ENCODE measurements at regions not wholly inside any gene's neighbourhood (a gene's known extent, or its start where the extent isn't known, plus 50 kb on each side); places are given as distances from the start of the nearest gene placed in this dataset.

GRCh38 chr13:73610799-73611592, 523.2 kb downstream of the KLF12 start:
- Histone ChIP-seq H3K27ac (no peak overlapping the region), H3K27me3 (ENCODE audit: control insufficient read depth, insufficient read depth, low read length) (no peaks in the 10 kb centered on the region), H3K9me3 (ENCODE audit: control insufficient read depth, low read length) (no peaks in the 10 kb centered on the region), H3K4me3 (ENCODE audit: low read depth, low read length) (no peak overlapping the region), H3K79me2 (no peaks in the 10 kb centered on the region), H3K4me1 (no peaks in the 10 kb centered on the region), H3K4me2 (ENCODE audit: low read length) (no peak overlapping the region), H2AFZ (no peak overlapping the region), H3K36me3 (ENCODE audit: control insufficient read depth, insufficient read depth, low read length) (no peaks in the 10 kb centered on the region), H3K9ac (no peak overlapping the region)
- TF ChIP-seq, protein P1, sequence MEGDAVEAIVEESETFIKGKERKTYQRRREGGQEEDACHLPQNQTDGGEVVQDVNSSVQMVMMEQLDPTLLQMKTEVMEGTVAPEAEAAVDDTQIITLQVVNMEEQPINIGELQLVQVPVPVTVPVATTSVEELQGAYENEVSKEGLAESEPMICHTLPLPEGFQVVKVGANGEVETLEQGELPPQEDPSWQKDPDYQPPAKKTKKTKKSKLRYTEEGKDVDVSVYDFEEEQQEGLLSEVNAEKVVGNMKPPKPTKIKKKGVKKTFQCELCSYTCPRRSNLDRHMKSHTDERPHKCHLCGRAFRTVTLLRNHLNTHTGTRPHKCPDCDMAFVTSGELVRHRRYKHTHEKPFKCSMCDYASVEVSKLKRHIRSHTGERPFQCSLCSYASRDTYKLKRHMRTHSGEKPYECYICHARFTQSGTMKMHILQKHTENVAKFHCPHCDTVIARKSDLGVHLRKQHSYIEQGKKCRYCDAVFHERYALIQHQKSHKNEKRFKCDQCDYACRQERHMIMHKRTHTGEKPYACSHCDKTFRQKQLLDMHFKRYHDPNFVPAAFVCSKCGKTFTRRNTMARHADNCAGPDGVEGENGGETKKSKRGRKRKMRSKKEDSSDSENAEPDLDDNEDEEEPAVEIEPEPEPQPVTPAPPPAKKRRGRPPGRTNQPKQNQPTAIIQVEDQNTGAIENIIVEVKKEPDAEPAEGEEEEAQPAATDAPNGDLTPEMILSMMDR (IDR thresholded peaks at IDR 0.05) = no peak

DNA sequence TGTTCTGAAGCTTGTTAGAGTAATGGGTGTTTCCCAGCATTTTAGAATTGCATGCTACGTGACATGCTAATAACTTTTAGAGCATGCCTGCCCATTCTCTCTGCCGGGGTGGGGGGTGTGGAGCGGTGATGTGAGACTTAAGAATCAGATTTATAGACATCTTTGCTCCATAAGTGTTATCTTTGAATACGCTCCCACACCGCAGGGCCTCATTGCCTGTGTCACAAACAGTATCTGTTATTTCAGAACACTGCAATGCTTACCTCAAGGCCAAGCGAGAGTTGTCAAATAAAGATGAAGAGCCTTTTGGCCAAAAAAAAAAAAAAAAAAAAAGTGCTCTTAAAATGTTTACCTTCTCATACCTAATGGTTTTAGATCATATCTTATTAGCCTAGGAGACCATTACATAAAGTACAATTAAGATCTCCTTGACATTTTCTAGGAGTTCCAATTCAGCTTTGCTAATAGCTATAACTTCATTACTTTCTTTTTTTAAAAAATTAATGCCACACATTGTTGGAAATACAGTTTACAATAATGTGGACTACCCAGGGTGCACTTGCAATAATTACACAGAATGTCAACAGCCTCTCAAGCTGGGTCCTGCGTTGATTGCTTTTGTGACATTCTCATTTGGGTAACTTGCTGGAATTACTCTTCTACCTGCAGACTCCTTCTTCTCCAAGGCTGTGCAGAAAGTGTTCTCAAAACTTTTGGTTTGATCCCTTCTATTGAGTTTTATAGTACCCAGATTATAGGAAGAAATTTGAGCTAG, 525.3 kb downstream of the KLF12 start:
- TF ChIP-seq, protein P1 (IDR thresholded peaks at IDR 0.05) = no peak
- no peak overlapping the region for H3K27ac ChIP-seq
- H3K9me3 ChIP-seq (ENCODE audit: control insufficient read depth, low read length) = no peaks in the 10 kb centered on the region
- no peak overlapping the region for H3K4me3 ChIP-seq (ENCODE audit: low read depth, low read length)
- no peak overlapping the region for H2AFZ ChIP-seq
- no peaks in the 10 kb centered on the region for H3K27me3 ChIP-seq (ENCODE audit: control insufficient read depth, insufficient read depth, low read length)
- no peaks in the 10 kb centered on the region for H3K36me3 ChIP-seq (ENCODE audit: control insufficient read depth, insufficient read depth, low read length)
- H3K4me2 ChIP-seq (ENCODE audit: low read length) = no peak overlapping the region
- no peaks in the 10 kb centered on the region for H3K79me2 ChIP-seq
- no peaks in the 10 kb centered on the region for H3K4me1 ChIP-seq
- H3K9ac ChIP-seq = no peak overlapping the region

DNA sequence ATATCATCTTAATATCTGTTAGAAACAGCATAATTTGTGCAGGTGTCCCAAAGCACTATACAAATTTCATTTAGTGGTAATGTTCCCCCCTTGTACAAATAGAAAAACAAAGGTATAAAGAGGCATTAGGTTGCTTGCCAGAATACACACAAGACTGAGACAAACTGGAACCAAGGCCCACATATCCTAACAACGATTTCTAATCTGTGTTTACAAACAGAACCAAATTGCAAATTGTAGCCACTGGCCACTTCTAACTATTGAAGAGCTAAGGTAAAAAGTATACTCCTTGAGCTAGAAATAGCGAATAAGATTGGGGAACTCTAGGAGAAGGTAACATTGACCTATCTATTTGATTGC, 526.1 kb downstream of the KLF12 start:
- no peaks in the 10 kb centered on the region for H3K36me3 ChIP-seq (ENCODE audit: control insufficient read depth, insufficient read depth, low read length)
- no peaks in the 10 kb centered on the region for H3K79me2 ChIP-seq
- H2AFZ ChIP-seq = no peak overlapping the region
- H3K9me3 ChIP-seq (ENCODE audit: control insufficient read depth, low read length) = no peaks in the 10 kb centered on the region
- H3K9ac ChIP-seq = no peak overlapping the region
- TF ChIP-seq, protein P1 (IDR thresholded peaks at IDR 0.05) = no peak
- H3K4me3 ChIP-seq (ENCODE audit: low read depth, low read length) = no peak overlapping the region
- H3K4me1 ChIP-seq = no peaks in the 10 kb centered on the region
- no peak overlapping the region for H3K27ac ChIP-seq
- H3K27me3 ChIP-seq (ENCODE audit: control insufficient read depth, insufficient read depth, low read length) = no peaks in the 10 kb centered on the region
- no peak overlapping the region for H3K4me2 ChIP-seq (ENCODE audit: low read length)

GRCh38 chr13:73607489-73608156, 526.6 kb downstream of the KLF12 start:
- TF ChIP-seq, protein P1 (IDR thresholded peaks at IDR 0.05) = no peak
- no peak overlapping the region for H3K27ac ChIP-seq
- no peaks in the 10 kb centered on the region for H3K4me1 ChIP-seq
- no peaks in the 10 kb centered on the region for H3K79me2 ChIP-seq
- no peaks in the 10 kb centered on the region for H3K36me3 ChIP-seq (ENCODE audit: control insufficient read depth, insufficient read depth, low read length)
- H3K4me3 ChIP-seq (ENCODE audit: low read depth, low read length) = no peak overlapping the region
- no peaks in the 10 kb centered on the region for H3K9me3 ChIP-seq (ENCODE audit: control insufficient read depth, low read length)
- H3K27me3 ChIP-seq (ENCODE audit: control insufficient read depth, insufficient read depth, low read length) = no peaks in the 10 kb centered on the region
- H3K9ac ChIP-seq = no peak overlapping the region
- H3K4me2 ChIP-seq (ENCODE audit: low read length) = no peak overlapping the region
- H2AFZ ChIP-seq = no peak overlapping the region
